A673 (cell line): ENCODE measurements at regions not wholly inside any gene's neighbourhood (a gene's known extent, or its start where the extent isn't known, plus 50 kb on each side); places are given as distances from the start of the nearest gene placed in this dataset.

ENCODE experiments used
- BruUV-seq: library from RNA; stranded (reverse); fragments of 400-500 nt; replicated peaks from 2 replicates; lab custom pipeline; 2021; lab: Mats Ljungman, UMichigan
- CTCF ChIA-PET: fragments of 300-600 bp; sonication (Branson Sonifier 250); formaldehyde crosslinking; loops from one replicate; lab custom pipeline; 2022; ENCODE audit warnings: antibody characterized with exemption; lab: Charles Lee
- POLR2A ChIA-PET: fragments of 300-600 bp; sonication (Branson Sonifier 250); formaldehyde crosslinking; loops from one replicate; lab custom pipeline; 2022; ENCODE audit warnings: antibody characterized with exemption; ENCODE audit not compliant: low non-redundant PET; lab: Charles Lee
- DNase-seq: peaks from one replicate; pipeline ENCODE4 v3.0.0-alpha.2; 2015; ENCODE audit warnings: low spot score
- H3K27ac ChIP-seq: fragments of 200-600 bp; sonication (generic); 2 replicates; pipeline ENCODE4 v1.5.1; 2016; ENCODE audit warnings: mixed run types, low read depth, mild to moderate bottlenecking, mixed read lengths, antibody characterized with exemption, low read length; ENCODE audit not compliant: poor library complexity, severe bottlenecking
- H3K27me3 ChIP-seq: fragments of 200-600 bp; sonication (generic); replicated peaks from 2 replicates; pipeline ENCODE4 v1.6.1; 2017; ENCODE audit warnings: mixed run types, low read depth, mild to moderate bottlenecking, mixed read lengths, antibody characterized with exemption, low read length; ENCODE audit not compliant: insufficient read depth, poor library complexity
- H3K36me3 ChIP-seq: fragments of 200-600 bp; sonication (generic); 2 replicates; pipeline ENCODE4 v1.6.1; 2016; ENCODE audit warnings: mixed run types, mild to moderate bottlenecking, mixed read lengths, antibody characterized with exemption, low read length; ENCODE audit not compliant: insufficient read depth, poor library complexity, severe bottlenecking
- H3K4me1 ChIP-seq: fragments of 200-600 bp; sonication (generic); 2 replicates; pipeline ENCODE4 v1.6.1; 2017; ENCODE audit warnings: mixed run types, mild to moderate bottlenecking, mixed read lengths, antibody characterized with exemption, low read length; ENCODE audit not compliant: insufficient read depth, poor library complexity, severe bottlenecking
- H3K4me3 ChIP-seq: fragments of 200-600 bp; sonication (generic); 2 replicates; pipeline ENCODE4 v1.5.1; 2016; ENCODE audit warnings: low read depth, mixed run types, mild to moderate bottlenecking, mixed read lengths, low read length; ENCODE audit not compliant: poor library complexity, severe bottlenecking
- H3K9me3 ChIP-seq: fragments of 200-600 bp; sonication (generic); 2 replicates; pipeline ENCODE4 v1.6.1; 2016; ENCODE audit warnings: mixed run types, low read depth, mild to moderate bottlenecking, mixed read lengths, antibody characterized with exemption, low read length; ENCODE audit not compliant: poor library complexity, severe bottlenecking
- EZH2 ChIP-seq: fragments of 200-600 bp; sonication (generic); IDR thresholded peaks from 2 replicates; pipeline ENCODE4 v1.6.1; 2017; ENCODE audit warnings: borderline replicate concordance, low read depth, mild to moderate bottlenecking, mixed read lengths, antibody characterized with exemption, low read length; ENCODE audit not compliant: poor library complexity, severe bottlenecking
- intact Hi-C: fragments of 100-400 bp; cut with micrococcal nuclease; formaldehyde crosslinking; loops from one replicate; pipeline ENCODE4 v1.10.0; 2022; ENCODE audit not compliant: unreplicated experiment
- TF ChIP-seq, protein P1 (sequence below): fragments of 300-800, 200-600 bp; sonication (generic); conservative IDR thresholded peaks from 2 replicates; pipeline ENCODE4 v1.5.1; 2017; ENCODE audit warnings: low read depth, mild to moderate bottlenecking, antibody characterized with exemption, low read length, moderate library complexity, mixed read lengths

DNA sequence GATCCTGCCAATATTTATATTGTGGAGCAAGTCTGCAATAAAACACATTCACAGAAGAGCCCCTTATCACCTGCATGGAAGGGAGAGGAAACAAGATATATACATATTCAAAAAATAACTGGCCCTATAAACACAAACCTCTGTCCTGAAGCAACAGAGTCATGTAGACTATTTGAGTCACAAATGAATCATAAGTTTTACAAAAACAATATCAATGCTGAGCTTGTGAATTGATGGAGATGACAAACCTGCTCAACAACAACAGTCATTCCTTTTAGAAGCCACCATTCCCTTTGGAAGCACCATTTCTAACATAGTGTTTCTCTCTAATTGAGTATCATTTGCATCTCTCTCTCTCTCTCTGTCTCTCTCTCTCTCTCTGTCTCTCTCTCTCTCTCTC lies 313.9 kb downstream of the MID1IP1 start:
- intact Hi-C loops = no loop called here
- POLR2A ChIA-PET = no interaction called here
- Histone ChIP-seq H3K27me3 (no peaks in the 10 kb centered on the region), H3K27ac (no peak overlapping the region), H3K4me1 (no peaks in the 10 kb centered on the region), H3K4me3 (no peak overlapping the region), H3K9me3 (no peaks in the 10 kb centered on the region), H3K36me3 (no peaks in the 10 kb centered on the region)
- TF ChIP-seq, protein P1, sequence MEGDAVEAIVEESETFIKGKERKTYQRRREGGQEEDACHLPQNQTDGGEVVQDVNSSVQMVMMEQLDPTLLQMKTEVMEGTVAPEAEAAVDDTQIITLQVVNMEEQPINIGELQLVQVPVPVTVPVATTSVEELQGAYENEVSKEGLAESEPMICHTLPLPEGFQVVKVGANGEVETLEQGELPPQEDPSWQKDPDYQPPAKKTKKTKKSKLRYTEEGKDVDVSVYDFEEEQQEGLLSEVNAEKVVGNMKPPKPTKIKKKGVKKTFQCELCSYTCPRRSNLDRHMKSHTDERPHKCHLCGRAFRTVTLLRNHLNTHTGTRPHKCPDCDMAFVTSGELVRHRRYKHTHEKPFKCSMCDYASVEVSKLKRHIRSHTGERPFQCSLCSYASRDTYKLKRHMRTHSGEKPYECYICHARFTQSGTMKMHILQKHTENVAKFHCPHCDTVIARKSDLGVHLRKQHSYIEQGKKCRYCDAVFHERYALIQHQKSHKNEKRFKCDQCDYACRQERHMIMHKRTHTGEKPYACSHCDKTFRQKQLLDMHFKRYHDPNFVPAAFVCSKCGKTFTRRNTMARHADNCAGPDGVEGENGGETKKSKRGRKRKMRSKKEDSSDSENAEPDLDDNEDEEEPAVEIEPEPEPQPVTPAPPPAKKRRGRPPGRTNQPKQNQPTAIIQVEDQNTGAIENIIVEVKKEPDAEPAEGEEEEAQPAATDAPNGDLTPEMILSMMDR = no peak
- no peak for TF ChIP-seq EZH2
- BruUV-seq = no TSS peak
- CTCF ChIA-PET = no interaction called here
- DNase-seq = no peak

DNA sequence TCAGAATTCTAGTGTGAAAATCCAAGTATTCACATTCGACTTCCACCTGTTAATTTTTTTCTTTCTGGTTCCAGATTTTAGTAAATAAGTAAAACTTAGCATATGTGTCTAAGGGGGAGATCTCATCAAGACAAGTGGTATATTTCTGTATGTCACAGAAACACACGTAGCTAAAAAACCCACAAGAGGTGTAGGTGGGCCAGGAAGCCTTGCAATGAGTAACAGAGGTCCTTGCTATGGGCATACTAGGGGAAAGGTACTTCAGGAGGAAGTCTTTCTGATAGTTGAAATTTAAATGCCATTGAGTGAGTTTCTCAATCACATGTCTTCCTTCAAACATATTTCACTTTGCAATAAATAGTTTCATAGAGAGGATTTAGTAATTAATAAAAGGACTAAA lies 315.8 kb downstream of the MID1IP1 start:
- H3K27ac ChIP-seq = no peak overlapping the region
- TF ChIP-seq, protein P1 = no peak
- no peak for TF ChIP-seq EZH2
- ChIA-PET POLR2A (no interaction called here), CTCF (no interaction called here)
- H3K9me3 ChIP-seq = no peaks in the 10 kb centered on the region
- no TSS peak for BruUV-seq
- no peaks in the 10 kb centered on the region for H3K36me3 ChIP-seq
- H3K4me3 ChIP-seq = no peak overlapping the region
- H3K27me3 ChIP-seq = no peaks in the 10 kb centered on the region
- intact Hi-C loops = no loop called here
- no peaks in the 10 kb centered on the region for H3K4me1 ChIP-seq
- no peak for DNase-seq

DNA sequence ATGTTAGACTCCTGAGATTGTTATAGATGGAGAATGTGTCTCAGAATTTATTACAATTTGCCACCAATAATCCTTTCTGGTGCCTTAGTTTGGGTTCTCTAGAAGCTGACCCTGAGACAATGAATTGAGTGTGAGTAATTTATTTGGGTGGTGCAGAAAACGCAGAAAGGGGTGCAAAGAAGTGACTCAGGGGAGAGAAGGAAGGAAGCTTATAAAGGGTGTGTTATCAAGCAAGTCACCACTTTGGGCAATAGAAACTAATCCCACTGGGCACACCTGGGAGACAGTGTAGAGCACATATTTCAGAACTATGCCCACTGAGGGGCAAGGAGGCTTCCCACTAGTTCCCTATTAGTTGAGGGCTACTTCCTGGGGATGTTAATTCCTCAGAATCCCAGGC lies 320.6 kb downstream of the MID1IP1 start:
- no peaks in the 10 kb centered on the region for H3K4me1 ChIP-seq
- H3K9me3 ChIP-seq = no peaks in the 10 kb centered on the region
- no peak overlapping the region for H3K27ac ChIP-seq
- BruUV-seq = no TSS peak
- no peak overlapping the region for H3K4me3 ChIP-seq
- TF ChIP-seq, protein P1 = no peak
- TF ChIP-seq EZH2 = no peak
- CTCF ChIA-PET = no interaction called here
- H3K36me3 ChIP-seq = no peaks in the 10 kb centered on the region
- no peaks in the 10 kb centered on the region for H3K27me3 ChIP-seq
- no peak for DNase-seq
- POLR2A ChIA-PET = no interaction called here
- intact Hi-C loops = no loop called here
